ENCODE measurements at regions not wholly inside any gene's neighbourhood (a gene's known extent, or its start where the extent isn't known, plus 50 kb on each side); places are given as distances from the start of the nearest gene placed in this dataset.

DNA sequence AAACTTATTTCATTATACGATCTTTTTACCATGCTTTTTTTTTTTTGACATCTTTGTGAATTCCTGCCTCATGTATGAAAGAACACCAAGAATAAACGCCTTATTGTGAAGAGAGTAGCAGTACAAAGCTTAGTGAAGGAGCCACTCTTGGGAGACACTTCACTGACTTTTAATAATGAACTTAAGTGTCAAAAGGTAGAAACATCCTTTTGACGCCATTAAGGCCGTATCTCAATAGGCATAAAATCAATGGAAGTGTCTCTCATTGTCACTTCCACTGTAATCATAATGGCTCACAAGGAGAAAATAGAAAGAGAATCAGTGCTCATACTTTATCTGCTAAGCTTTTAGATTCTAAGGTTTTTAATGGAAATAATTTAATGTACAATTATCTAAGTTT, 657.8 kb downstream of the DIPK2A start:
- TF ChIP-seq POLR2A (IDR thresholded peaks at IDR 0.05; ENCODE audit: low read depth, low read length) (no peak), POLR2AphosphoS5 (IDR thresholded peaks at IDR 0.05; ENCODE audit: low read depth, low read length) (no peak), TAF1 (IDR thresholded peaks at IDR 0.05; ENCODE audit: low read depth, low read length) (no peak), SPI1 (IDR thresholded peaks at IDR 0.05; ENCODE audit: low read depth, low read length) (no peak), POU2F2 (IDR thresholded peaks at IDR 0.05; ENCODE audit: low read depth, low read length) (no peak)

Data from GM12891 (cell line).